HG03196 (cell line): ENCODE measurements at regions not wholly inside any gene's neighbourhood (a gene's known extent, or its start where the extent isn't known, plus 50 kb on each side); places are given as distances from the start of the nearest gene placed in this dataset.
"Not testable (repeated sequence)": the region's sequence is repeated elsewhere in the genome, so short reads cannot be mapped to it uniquely, and the experiment has no call there.

Experiments used
- ATAC-seq: cut with Tn5 transposase; IDR thresholded peaks from one replicate; pipeline ENCODE4 v1.9.1; 2021; ENCODE audit not compliant: unreplicated experiment

DNA sequence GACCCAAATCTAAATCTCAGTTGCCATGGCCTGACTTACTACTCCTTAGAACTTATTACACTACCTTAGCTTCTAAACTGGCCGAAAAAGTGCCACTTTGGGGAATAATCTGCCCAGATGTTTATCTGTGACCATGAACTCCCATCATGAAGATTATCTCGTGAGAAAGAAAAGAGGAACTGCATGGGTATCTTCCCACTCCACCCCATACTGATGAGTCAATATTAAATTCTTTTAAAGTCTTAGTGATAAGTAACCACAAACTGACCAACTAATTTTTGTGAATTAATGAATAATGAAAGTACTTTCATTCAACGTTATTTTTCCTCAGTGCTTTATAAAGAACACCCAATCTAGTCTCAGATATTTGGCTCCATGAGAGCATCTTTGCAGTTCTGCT, 493.5 kb downstream of the EBF1 start:
- no peak for ATAC-seq

GRCh38 chr5:158602981-158603380, 496.7 kb downstream of the EBF1 start:
- no peak for ATAC-seq

DNA sequence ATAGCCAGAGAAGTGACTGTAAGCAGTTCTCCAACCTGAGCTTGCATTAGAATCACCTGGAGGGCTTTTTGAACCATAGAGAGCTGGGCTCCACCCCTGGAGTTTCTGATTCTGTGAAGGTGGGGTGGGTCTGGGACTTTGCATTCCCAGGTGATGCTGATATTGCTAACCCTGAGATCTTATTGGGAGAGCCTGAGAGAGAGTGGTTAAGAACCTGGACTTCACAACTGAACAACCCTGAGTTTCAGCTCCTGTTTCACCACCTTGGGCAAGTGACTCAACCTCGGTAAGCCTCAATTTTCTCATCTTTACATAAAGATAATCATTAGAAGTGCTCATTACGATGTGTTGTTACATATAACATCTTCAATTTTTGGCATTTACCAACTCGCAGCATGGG, 498.6 kb downstream of the EBF1 start:
- no peak for ATAC-seq

DNA sequence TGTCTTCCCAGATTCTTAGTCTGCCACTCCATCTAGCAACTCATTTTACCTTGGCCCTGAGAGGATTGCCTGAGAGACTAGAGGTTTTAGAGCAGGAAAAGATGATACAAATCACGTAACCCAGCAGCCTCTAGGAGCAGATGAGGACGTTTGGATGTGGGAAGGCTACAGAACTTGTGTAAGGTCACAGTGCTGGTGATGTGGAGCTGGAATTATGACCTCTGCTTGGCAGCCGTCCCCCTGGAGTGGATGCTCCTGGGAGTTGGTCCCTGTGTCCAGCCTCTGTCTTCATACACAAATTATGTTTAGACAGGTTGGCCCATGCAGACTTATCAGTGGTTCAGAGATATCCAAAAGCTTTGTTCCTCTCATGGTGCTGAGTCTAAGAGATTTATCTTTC, 499.0 kb downstream of the EBF1 start:
- ATAC-seq: no peak

GRCh38 chr5:158599157-158599556, 500.6 kb downstream of the EBF1 start:
- no peak for ATAC-seq

DNA sequence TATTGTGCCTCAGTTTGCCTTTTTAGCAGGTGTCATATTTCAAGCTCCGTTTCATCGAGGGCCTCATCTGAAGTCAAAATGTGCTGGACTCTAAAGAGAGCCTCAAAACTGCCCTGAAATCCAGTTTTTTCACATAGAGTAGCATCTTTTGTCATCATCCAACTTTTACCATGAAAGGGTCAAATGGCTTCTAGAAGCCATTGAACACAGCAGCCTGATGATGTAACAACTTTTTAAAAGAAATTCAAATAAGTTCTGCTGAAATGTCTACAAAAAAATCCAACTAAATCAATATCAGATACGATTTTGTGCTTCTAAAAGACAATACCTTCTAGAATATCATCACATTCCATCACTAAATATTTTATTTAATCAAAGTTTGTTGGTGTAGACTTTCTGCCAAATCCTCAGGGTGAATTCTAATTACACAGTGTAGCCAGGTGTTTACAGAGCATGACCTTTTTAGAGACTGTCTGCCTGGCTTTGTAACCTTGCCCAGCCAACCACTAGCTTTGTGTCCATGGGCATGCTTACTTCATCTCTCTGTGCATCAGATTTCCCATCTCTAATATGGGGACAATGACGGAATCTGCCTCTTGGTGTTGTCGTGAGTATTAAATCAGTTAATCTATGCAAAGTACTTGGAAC, 505.0 kb downstream of the EBF1 start:
- no peak for ATAC-seq

DNA sequence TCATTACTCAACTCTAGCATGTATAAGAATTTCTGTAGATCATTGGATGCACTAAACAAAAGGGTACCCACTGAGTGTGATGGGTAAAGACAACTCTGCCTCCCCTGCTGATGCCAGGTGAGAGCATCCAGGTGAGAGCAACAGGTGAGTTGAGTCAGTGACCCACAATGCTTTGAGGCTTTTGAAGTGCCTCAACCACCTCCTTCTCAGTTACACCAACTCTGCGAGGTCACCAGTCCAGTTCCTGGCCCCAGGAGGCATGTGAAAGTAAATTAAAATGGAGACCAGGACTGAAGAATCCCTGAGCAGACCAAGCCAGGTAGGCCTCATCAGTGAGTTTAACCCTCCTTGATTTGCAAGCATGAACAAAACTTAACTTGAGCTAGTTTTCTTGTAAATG, 505.8 kb downstream of the EBF1 start:
- no peak for ATAC-seq

GRCh38 chr5:158591301-158591863, 508.3 kb downstream of the EBF1 start:
- ATAC-seq: no peak

DNA sequence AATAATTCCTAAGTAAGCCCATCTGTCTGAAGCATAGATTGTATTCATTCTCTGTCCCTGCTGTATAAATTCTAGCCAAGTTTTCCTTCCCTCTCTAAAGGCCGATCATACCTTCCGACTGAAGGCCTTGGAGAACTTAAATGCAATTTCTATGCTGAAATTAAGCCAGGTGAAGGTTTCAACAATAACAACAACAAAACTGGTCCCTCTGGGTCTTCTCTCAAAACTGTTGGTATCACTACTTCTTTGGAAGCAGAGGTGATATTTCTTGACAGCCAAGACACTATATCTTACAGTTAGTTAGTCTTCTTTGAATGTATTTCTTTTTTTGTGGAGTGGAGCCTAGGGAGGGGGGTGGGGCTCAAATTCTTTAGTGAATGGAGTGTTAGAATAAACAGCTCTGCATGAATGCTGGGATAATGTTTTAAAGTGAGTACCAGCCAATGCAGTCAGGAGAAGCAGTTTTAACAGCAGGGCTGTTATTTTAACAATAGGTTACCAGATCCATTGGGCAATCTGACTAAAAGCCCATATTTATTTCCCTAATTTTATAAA, 508.9 kb downstream of the EBF1 start:
- ATAC-seq: no peak

DNA sequence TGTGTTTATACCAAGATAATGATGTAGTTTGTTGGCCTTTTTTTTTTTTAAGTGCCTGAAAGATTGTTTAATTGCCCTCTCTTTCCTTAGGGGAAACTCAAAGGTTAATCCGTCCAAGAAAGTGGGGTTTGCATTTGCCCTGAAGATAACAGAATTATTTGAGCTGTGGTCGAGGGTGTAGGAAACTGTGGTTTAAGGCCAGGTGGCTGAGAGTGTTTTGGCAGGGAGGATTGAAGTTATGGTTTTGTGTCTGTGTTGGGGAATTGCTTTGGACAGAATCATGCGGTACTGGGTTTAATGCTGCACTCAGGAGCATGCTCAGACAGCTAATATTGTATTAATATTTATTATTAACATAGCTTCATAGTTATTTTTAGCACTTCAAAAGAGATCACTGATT, 509.8 kb downstream of the EBF1 start:
- no peak for ATAC-seq

- no peak for ATAC-seq
Measured at GRCh38 chr5:158588617-158589016, 511.1 kb downstream of the EBF1 start.

DNA sequence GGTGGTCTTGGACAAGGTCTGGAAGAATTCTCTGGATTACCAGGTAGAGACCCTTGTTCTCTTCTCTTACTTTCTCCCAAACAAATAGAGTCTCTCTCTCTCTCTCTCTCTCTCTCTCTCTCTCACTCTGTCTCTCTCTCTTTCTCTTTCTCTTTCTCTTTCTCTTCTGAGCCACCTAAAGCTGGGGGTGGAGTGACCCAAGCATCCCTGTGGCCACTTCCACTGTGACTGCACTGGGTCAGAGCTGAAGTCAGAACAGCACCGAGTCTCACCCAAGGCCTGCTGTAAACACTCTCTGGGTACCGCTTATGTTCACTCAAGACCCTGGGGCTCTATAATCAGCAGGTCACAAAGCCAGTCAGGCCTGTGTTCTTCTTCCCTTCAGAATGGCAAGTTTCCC, 513.7 kb downstream of the EBF1 start:
- ATAC-seq: no peak

DNA sequence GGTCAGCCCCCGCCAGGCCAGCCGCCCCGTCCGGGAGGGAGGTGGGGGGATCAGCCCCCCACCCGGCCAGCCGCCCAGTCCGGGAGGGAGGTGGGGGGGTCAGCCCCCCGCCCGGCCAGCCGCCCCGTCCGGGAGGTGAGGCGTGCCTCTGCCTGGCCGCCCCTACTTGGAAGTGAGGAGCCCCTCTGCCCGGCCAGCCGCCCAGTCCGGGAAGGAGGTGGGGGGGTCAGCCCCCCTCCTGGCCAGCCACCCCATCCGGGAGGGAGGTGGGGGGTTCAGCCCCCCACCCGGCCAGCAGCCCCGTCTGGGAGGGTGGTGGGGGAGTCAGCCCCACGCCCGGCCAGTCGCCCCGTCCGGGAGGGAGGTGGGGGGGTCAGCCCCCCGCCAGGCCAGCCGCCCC, 517.0 kb downstream of the EBF1 start:
- not testable (repeated sequence) for ATAC-seq

DNA sequence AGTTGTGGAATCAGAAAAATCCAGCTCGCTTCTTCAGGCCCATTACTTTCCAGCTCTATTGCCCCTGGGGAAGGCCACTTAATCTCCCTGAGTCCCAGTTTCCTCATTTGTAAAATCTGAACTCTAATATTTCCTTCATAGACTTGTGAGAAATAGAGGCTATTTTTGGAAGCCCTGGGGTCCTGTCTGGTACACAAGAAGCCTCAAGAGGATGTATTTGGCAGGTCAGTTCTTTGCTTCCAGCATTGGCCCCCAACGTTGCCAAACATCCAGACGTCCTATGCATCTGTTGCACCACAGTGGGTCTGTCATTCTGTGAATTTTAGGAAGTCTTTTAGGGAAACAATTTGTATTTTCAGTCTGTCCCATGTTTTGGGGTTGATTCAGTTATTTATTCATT, 525.9 kb downstream of the EBF1 start:
- no peak for ATAC-seq

DNA sequence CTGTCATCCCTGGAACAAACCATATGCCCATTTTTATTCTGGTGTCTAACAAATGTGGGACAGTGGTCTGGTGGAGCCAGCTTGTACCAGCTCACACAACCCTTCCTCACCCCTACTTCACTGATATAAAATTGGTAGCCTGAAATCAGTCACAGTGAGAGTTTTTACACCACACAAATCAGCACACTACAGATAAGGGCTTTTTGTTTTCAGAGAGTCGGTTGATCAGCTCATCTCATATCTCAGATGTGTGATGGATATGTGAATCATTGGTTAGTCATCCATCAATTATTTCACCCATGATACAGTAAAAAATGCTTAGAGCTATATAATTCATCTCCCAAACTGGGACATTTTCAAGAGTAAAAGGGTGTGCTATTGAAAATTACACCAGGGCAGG, 529.2 kb downstream of the EBF1 start:
- ATAC-seq: no peak

GRCh38 chr5:158569534-158569933, 530.2 kb downstream of the EBF1 start:
- ATAC-seq: no peak

- ATAC-seq: no peak
Measured at GRCh38 chr5:158565017-158565789, 534.5 kb downstream of the EBF1 start.

DNA sequence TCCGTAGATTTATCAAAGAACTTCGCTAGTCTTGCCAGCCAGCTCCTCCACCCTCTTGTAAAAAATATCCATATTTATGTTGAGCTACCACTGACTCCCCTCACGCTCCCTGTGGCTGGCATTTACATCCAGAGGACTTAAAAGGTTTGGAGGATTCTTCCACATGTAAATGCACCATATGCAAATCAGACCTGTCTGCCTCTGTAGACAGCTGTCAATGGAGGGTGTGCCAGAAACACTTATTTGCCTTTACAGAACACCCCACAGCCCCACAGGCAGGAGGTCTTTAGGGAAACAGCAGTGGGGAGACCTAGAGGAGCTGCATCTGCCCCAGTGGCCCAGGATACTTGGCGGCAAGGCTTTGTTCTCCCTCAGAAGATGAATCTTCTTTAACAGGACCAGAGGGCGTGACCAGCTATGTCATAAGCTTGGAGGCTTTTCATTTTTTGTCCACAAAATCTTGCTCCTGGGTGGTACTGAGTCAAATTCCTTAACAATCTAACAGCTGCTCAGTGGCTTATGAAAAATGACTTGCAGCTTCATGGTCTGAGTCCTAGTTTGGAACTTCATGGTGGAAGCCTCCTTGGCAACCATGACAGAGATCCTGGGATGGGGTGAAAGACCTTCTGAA, 535.8 kb downstream of the EBF1 start:
- ATAC-seq: no peak

DNA sequence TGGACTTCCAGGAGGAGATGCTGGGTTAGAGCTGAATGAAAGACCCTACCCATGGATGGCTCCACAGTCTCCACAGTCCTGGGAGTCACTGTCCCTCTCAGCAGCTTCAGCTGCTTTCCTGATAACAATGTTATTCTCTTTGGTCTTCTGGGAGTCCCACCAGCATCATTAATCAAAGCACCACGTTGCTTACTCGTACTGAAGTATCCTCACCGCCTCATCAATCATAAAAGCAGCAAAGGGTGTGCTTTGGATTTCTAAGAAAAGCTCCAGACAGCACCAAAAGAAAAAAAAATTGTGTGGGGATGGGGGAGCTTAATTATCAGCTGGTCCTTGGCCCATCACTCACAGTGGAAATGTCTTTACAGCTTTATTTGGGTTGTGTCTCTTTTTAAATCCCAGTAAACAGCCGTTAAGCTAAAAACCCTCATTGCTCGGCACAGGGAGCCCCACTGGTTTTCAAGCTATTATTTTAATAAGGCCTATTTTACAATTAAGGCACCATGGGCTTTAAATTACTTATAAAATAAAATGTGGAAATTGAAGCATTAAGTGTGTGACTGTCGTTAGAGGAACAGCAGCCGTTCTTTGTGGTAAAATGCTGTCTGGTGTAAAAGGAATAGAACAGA, 538.0 kb downstream of the EBF1 start:
- ATAC-seq: no peak

GRCh38 chr5:158560170-158560569, 539.5 kb downstream of the EBF1 start:
- ATAC-seq: peak; percentile 97

GRCh38 chr5:158559643-158560042, 540.1 kb downstream of the EBF1 start:
- ATAC-seq: peak; percentile 39
